SK-N-SH treated with all-trans-retinoic acid at 6 μM for 48 hours (cell line): ENCODE measurements at regions not wholly inside any gene's neighbourhood (a gene's known extent, or its start where the extent isn't known, plus 50 kb on each side); places are given as distances from the start of the nearest gene placed in this dataset.

Experiments
- ARNTL ChIP-seq: fragments of 450-650 bp; formaldehyde crosslinking; IDR thresholded peaks from 2 replicates; pipeline ENCODE4 v1.5.0; 2020; ENCODE audit warnings: low read depth, mild to moderate bottlenecking, moderate library complexity, borderline replicate concordance
- CREB5 ChIP-seq: fragments of 250-450 bp; sonication (Bioruptor Pico); IDR thresholded peaks from 2 replicates; pipeline ENCODE4 v1.5.1; 2020; ENCODE audit warnings: low read depth, mild to moderate bottlenecking, moderate library complexity
- CSDC2 ChIP-seq: fragments of 250-450 bp; sonication (Bioruptor Pico); IDR thresholded peaks from 2 replicates; pipeline ENCODE4 v1.5.0; 2020; ENCODE audit warnings: mild to moderate bottlenecking, moderate library complexity
- ISL1 ChIP-seq: fragments of 250-450 bp; sonication (Bioruptor Pico); IDR thresholded peaks from 2 replicates; pipeline ENCODE4 v2.1.2; 2022; ENCODE audit warnings: mild to moderate bottlenecking, moderate library complexity
- OSR1 ChIP-seq: fragments of 250-450 bp; sonication (Bioruptor Pico); IDR thresholded peaks from 2 replicates; pipeline ENCODE4 v1.8.0; 2022; ENCODE audit warnings: moderate library complexity, mild to moderate bottlenecking, inconsistent platforms
- PATZ1 ChIP-seq: fragments of 250-450 bp; sonication (Bioruptor Pico); IDR thresholded peaks from 2 replicates; pipeline ENCODE4 v1.8.0; 2020; ENCODE audit warnings: mild to moderate bottlenecking, moderate library complexity, borderline replicate concordance
- PPARA ChIP-seq: fragments of 250-450 bp; sonication (Bioruptor Pico); IDR thresholded peaks from 2 replicates; pipeline ENCODE4 v1.5.0; 2020; ENCODE audit warnings: mild to moderate bottlenecking, borderline replicate concordance
- RARB ChIP-seq: fragments of 250-450 bp; sonication (Bioruptor Pico); IDR thresholded peaks from 2 replicates; pipeline ENCODE4 v1.8.0; 2021; ENCODE audit warnings: mild to moderate bottlenecking, moderate library complexity
- TCF4 ChIP-seq: fragments of 250-450 bp; sonication (Bioruptor Pico); IDR thresholded peaks from 2 replicates; pipeline ENCODE4 v1.8.0; 2021; ENCODE audit warnings: mild to moderate bottlenecking, moderate library complexity, borderline replicate concordance
- ZFP3 ChIP-seq: fragments of 250-450 bp; sonication (Bioruptor Pico); IDR thresholded peaks from 2 replicates; pipeline ENCODE4 v1.5.0; 2020; ENCODE audit warnings: mild to moderate bottlenecking, moderate library complexity
- ZFP30 ChIP-seq: fragments of 450-650 bp; formaldehyde crosslinking; IDR thresholded peaks from 2 replicates; pipeline ENCODE4 v1.5.0; 2022; ENCODE audit warnings: mild to moderate bottlenecking, moderate library complexity
- ZNF565 ChIP-seq: fragments of 450-650 bp; formaldehyde crosslinking; conservative IDR thresholded peaks from 2 replicates; pipeline ENCODE4 v1.5.0; 2020; ENCODE audit warnings: low read depth, mild to moderate bottlenecking, moderate library complexity
- ZNF70 ChIP-seq: fragments of 450-650 bp; formaldehyde crosslinking; IDR thresholded peaks from 2 replicates; pipeline ENCODE4 v1.5.0; 2020; ENCODE audit warnings: mild to moderate bottlenecking, moderate library complexity

DNA sequence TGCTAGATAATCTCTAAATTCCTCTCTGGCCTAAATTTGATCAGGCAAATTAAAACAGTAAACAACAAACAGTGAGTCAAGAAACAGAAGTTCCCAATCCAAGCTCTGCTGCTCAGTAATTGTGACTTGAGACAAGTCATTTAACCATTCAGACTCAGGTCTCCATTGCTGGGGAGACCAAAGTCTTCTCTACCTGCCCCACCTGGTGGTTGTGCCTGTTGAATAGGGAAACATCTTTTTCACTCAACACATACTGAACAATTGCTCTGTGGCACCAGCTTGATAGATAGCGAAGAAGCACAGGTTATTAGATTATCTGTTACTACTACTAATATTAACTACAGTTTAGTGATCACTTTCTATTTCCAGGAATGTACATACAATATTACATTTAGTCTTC lies 112.1 kb upstream of the EOLA2 start:
- no peak for TF ChIP-seq ZFP3 (CRISPR knock-in tag)
- TF ChIP-seq ZNF565 (CRISPR knock-in tag), result no peak
- no peak for TF ChIP-seq TCF4
- TF ChIP-seq RARB (CRISPR knock-in tag), result no peak
- TF ChIP-seq ARNTL (CRISPR knock-in tag), result no peak
- TF ChIP-seq ZNF70 (CRISPR knock-in tag), result no peak
- TF ChIP-seq PATZ1 (CRISPR knock-in tag), result no peak
- TF ChIP-seq OSR1, result no peak
- TF ChIP-seq ZFP30 (CRISPR knock-in tag), result no peak
- no peak for TF ChIP-seq PPARA
- no peak for TF ChIP-seq CREB5 (CRISPR knock-in tag)
- TF ChIP-seq ISL1 (CRISPR knock-in tag), result no peak
- TF ChIP-seq CSDC2 (CRISPR knock-in tag), result no peak
